ENCODE measurements at regions not wholly inside any gene's neighbourhood (a gene's known extent, or its start where the extent isn't known, plus 50 kb on each side); places are given as distances from the start of the nearest gene placed in this dataset.

DNA sequence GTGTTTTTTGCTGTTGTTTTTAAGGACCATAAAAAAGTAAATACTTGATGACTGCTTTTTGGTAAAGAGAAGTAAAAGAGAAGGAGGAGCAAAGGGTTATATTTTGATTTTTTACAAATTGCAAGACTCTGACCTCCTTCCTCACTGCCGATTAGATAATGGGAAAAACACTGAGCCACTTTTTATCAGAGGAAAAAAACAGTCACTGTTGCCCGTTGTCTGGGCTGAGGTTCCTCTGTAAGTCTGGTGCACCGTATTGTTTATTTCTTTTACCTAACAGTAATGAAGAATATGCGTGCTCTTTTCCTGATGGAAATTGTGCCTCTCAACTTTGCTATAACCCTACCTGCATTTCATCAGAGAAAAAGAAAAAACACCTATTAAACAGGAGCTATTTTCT, 178.7 kb upstream of the EMCN start:
- TF ChIP-seq, protein P1, sequence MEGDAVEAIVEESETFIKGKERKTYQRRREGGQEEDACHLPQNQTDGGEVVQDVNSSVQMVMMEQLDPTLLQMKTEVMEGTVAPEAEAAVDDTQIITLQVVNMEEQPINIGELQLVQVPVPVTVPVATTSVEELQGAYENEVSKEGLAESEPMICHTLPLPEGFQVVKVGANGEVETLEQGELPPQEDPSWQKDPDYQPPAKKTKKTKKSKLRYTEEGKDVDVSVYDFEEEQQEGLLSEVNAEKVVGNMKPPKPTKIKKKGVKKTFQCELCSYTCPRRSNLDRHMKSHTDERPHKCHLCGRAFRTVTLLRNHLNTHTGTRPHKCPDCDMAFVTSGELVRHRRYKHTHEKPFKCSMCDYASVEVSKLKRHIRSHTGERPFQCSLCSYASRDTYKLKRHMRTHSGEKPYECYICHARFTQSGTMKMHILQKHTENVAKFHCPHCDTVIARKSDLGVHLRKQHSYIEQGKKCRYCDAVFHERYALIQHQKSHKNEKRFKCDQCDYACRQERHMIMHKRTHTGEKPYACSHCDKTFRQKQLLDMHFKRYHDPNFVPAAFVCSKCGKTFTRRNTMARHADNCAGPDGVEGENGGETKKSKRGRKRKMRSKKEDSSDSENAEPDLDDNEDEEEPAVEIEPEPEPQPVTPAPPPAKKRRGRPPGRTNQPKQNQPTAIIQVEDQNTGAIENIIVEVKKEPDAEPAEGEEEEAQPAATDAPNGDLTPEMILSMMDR (tag by site-specific recombination; IDR thresholded peaks at IDR 0.05), result no peak
- TF ChIP-seq ZNF274 (IDR thresholded peaks at IDR 0.05; ENCODE audit: low read length), result no peak
- no peak for TF ChIP-seq ZNF274 (tag by site-specific recombination; IDR thresholded peaks at IDR 0.05; ENCODE audit: borderline replicate concordance)
- TF ChIP-seq, protein P2, sequence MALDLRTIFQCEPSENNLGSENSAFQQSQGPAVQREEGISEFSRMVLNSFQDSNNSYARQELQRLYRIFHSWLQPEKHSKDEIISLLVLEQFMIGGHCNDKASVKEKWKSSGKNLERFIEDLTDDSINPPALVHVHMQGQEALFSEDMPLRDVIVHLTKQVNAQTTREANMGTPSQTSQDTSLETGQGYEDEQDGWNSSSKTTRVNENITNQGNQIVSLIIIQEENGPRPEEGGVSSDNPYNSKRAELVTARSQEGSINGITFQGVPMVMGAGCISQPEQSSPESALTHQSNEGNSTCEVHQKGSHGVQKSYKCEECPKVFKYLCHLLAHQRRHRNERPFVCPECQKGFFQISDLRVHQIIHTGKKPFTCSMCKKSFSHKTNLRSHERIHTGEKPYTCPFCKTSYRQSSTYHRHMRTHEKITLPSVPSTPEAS (tag by site-specific recombination; IDR thresholded peaks at IDR 0.05), result no peak
- no peak for TF ChIP-seq ZNF221 (tag by site-specific recombination; IDR thresholded peaks at IDR 0.05; ENCODE audit: borderline replicate concordance)
- no peak for TF ChIP-seq ZNF174 (tag by site-specific recombination; IDR thresholded peaks at IDR 0.05)

Data from HEK293 (cell line).